ENCODE measurements at regions not wholly inside any gene's neighbourhood (a gene's known extent, or its start where the extent isn't known, plus 50 kb on each side); places are given as distances from the start of the nearest gene placed in this dataset.

GRCh38 chr15:56868170-56868569, 50.3 kb upstream of the TCF12 start:
- Mint-ChIP-seq H3K27ac (no peak overlapping the region), H3K4me3 (no peak overlapping the region), H3K4me1 (no peaks in the 10 kb centered on the region), H3K36me3 (ENCODE audit: low read depth) (no peaks in the 10 kb centered on the region), H3K27me3 (no peaks in the 10 kb centered on the region), H3K9me3 (no peaks in the 10 kb centered on the region)
- no peak for ATAC-seq
- DNase-seq: no peak

GRCh38 chr15:56866803-56867202, 51.6 kb upstream of the TCF12 start:
- no peak for ATAC-seq
- no peak for DNase-seq
- no peaks in the 10 kb centered on the region for H3K9me3 Mint-ChIP-seq
- no peak overlapping the region for H3K4me3 Mint-ChIP-seq
- H3K27me3 Mint-ChIP-seq: no peaks in the 10 kb centered on the region
- H3K27ac Mint-ChIP-seq: no peak overlapping the region
- no peaks in the 10 kb centered on the region for H3K4me1 Mint-ChIP-seq
- H3K36me3 Mint-ChIP-seq (ENCODE audit: low read depth): no peaks in the 10 kb centered on the region

GRCh38 chr15:56857828-56858227, 60.6 kb upstream of the TCF12 start:
- DNase-seq: no peak
- Mint-ChIP-seq H3K4me1 (no peaks in the 10 kb centered on the region), H3K9me3 (no peaks in the 10 kb centered on the region), H3K27ac (no peak overlapping the region), H3K4me3 (no peak overlapping the region), H3K36me3 (ENCODE audit: low read depth) (no peaks in the 10 kb centered on the region), H3K27me3 (no peaks in the 10 kb centered on the region)
- no peak for ATAC-seq

GRCh38 chr15:56856934-56857333, 61.5 kb upstream of the TCF12 start:
- Mint-ChIP-seq H3K4me1 (no peaks in the 10 kb centered on the region), H3K9me3 (no peaks in the 10 kb centered on the region), H3K36me3 (ENCODE audit: low read depth) (no peaks in the 10 kb centered on the region), H3K4me3 (no peak overlapping the region), H3K27me3 (no peaks in the 10 kb centered on the region), H3K27ac (no peak overlapping the region)
- DNase-seq: no peak
- ATAC-seq: no peak

- Mint-ChIP-seq H3K4me3 (no peak overlapping the region), H3K27ac (no peak overlapping the region), H3K36me3 (ENCODE audit: low read depth) (no peaks in the 10 kb centered on the region), H3K9me3 (no peaks in the 10 kb centered on the region), H3K4me1 (no peaks in the 10 kb centered on the region), H3K27me3 (no peaks in the 10 kb centered on the region)
- DNase-seq: no peak
- ATAC-seq: no peak
Measured at GRCh38 chr15:56844892-56845291, 73.6 kb upstream of the TCF12 start.

GRCh38 chr15:56844471-56844870, 74.0 kb upstream of the TCF12 start:
- no peak overlapping the region for H3K4me3 Mint-ChIP-seq
- H3K4me1 Mint-ChIP-seq: peaks cover 2% of the 10 kb centered on the region
- H3K27ac Mint-ChIP-seq: no peak overlapping the region
- no peak for ATAC-seq
- no peak for DNase-seq
- H3K9me3 Mint-ChIP-seq: no peaks in the 10 kb centered on the region
- H3K36me3 Mint-ChIP-seq (ENCODE audit: low read depth): no peaks in the 10 kb centered on the region
- no peaks in the 10 kb centered on the region for H3K27me3 Mint-ChIP-seq

GRCh38 chr15:56839641-56840040, 78.8 kb upstream of the TCF12 start:
- no peak overlapping the region for H3K4me3 Mint-ChIP-seq
- ATAC-seq: no peak
- H3K4me1 Mint-ChIP-seq: peaks cover 8% of the 10 kb centered on the region
- no peaks in the 10 kb centered on the region for H3K27me3 Mint-ChIP-seq
- H3K27ac Mint-ChIP-seq: no peak overlapping the region
- H3K9me3 Mint-ChIP-seq: no peaks in the 10 kb centered on the region
- H3K36me3 Mint-ChIP-seq (ENCODE audit: low read depth): no peaks in the 10 kb centered on the region
- no peak for DNase-seq

GRCh38 chr15:56839099-56839498, 79.3 kb upstream of the TCF12 start:
- Mint-ChIP-seq H3K4me3 (no peak overlapping the region), H3K27me3 (no peaks in the 10 kb centered on the region), H3K4me1 (peaks cover 8% of the 10 kb centered on the region), H3K27ac (no peak overlapping the region), H3K36me3 (ENCODE audit: low read depth) (no peaks in the 10 kb centered on the region), H3K9me3 (no peaks in the 10 kb centered on the region)
- no peak for ATAC-seq
- DNase-seq: no peak

GRCh38 chr15:56838085-56838484, 80.4 kb upstream of the TCF12 start:
- no peak for ATAC-seq
- Mint-ChIP-seq H3K36me3 (ENCODE audit: low read depth) (no peaks in the 10 kb centered on the region), H3K4me3 (no peak overlapping the region), H3K4me1 (peaks cover 8% of the 10 kb centered on the region), H3K9me3 (no peaks in the 10 kb centered on the region), H3K27ac (no peak overlapping the region), H3K27me3 (no peaks in the 10 kb centered on the region)
- DNase-seq: no peak

- no peaks in the 10 kb centered on the region for H3K27me3 Mint-ChIP-seq
- DNase-seq (no peak), ATAC-seq (no peak)
- no peak overlapping the region for H3K27ac Mint-ChIP-seq
- H3K9me3 Mint-ChIP-seq: no peaks in the 10 kb centered on the region
- H3K36me3 Mint-ChIP-seq (ENCODE audit: low read depth): no peaks in the 10 kb centered on the region
- no peak overlapping the region for H3K4me3 Mint-ChIP-seq
- peaks cover 8% of the 10 kb centered on the region for H3K4me1 Mint-ChIP-seq
Measured at GRCh38 chr15:56837273-56837672, 81.2 kb upstream of the TCF12 start.

- peaks cover 8% of the 10 kb centered on the region for H3K4me1 Mint-ChIP-seq
- H3K36me3 Mint-ChIP-seq (ENCODE audit: low read depth): no peaks in the 10 kb centered on the region
- H3K9me3 Mint-ChIP-seq: no peaks in the 10 kb centered on the region
- no peak overlapping the region for H3K27ac Mint-ChIP-seq
- no peak overlapping the region for H3K4me3 Mint-ChIP-seq
- H3K27me3 Mint-ChIP-seq: no peaks in the 10 kb centered on the region
- ATAC-seq (no peak), DNase-seq (no peak)
Measured at GRCh38 chr15:56835718-56836171, 82.7 kb upstream of the TCF12 start.

- Mint-ChIP-seq H3K4me3 (no peak overlapping the region), H3K27me3 (no peaks in the 10 kb centered on the region), H3K36me3 (ENCODE audit: low read depth) (no peaks in the 10 kb centered on the region), H3K9me3 (no peaks in the 10 kb centered on the region), H3K27ac (no peak overlapping the region), H3K4me1 (no peaks in the 10 kb centered on the region)
- DNase-seq (no peak), ATAC-seq (no peak)
Measured at GRCh38 chr15:56832125-56832524, 86.3 kb upstream of the TCF12 start.

- Mint-ChIP-seq H3K4me3 (no peak overlapping the region), H3K27me3 (no peaks in the 10 kb centered on the region), H3K27ac (no peak overlapping the region), H3K4me1 (no peaks in the 10 kb centered on the region), H3K9me3 (no peaks in the 10 kb centered on the region), H3K36me3 (ENCODE audit: low read depth) (no peaks in the 10 kb centered on the region)
- no peak for DNase-seq
- no peak for ATAC-seq
Measured at GRCh38 chr15:56831467-56832005, 86.9 kb upstream of the TCF12 start.

- Mint-ChIP-seq H3K27ac (no peak overlapping the region), H3K9me3 (no peaks in the 10 kb centered on the region), H3K4me1 (no peaks in the 10 kb centered on the region), H3K36me3 (ENCODE audit: low read depth) (no peaks in the 10 kb centered on the region), H3K27me3 (no peaks in the 10 kb centered on the region), H3K4me3 (no peak overlapping the region)
- no peak for ATAC-seq
- no peak for DNase-seq
Measured at GRCh38 chr15:56824175-56824574, 90.9 kb upstream of the ZNF280D start.

GRCh38 chr15:56821721-56822425, 88.6 kb upstream of the ZNF280D start:
- peak; percentile 65 for ATAC-seq
- Mint-ChIP-seq H3K27me3 (no peaks in the 10 kb centered on the region), H3K9me3 (no peaks in the 10 kb centered on the region), H3K4me3 (no peak overlapping the region), H3K36me3 (ENCODE audit: low read depth) (no peaks in the 10 kb centered on the region), H3K27ac (no peak overlapping the region), H3K4me1 (no peaks in the 10 kb centered on the region)
- peak; percentile 37 for DNase-seq

GRCh38 chr15:56820333-56820732, 87.0 kb upstream of the ZNF280D start:
- Mint-ChIP-seq H3K36me3 (ENCODE audit: low read depth) (no peaks in the 10 kb centered on the region), H3K27me3 (no peaks in the 10 kb centered on the region), H3K27ac (no peak overlapping the region), H3K9me3 (no peaks in the 10 kb centered on the region), H3K4me3 (no peak overlapping the region), H3K4me1 (no peaks in the 10 kb centered on the region)
- DNase-seq (no peak), ATAC-seq (no peak)

Measured in activated naive CD8-positive, alpha-beta T cell treated with anti-CD3 and anti-CD28 coated beads, Interleukin-2, amount 50 U/mL, for 24 hours (primary cell).